ENCODE measurements at regions not wholly inside any gene's neighbourhood (a gene's known extent, or its start where the extent isn't known, plus 50 kb on each side); places are given as distances from the start of the nearest gene placed in this dataset.

DNA sequence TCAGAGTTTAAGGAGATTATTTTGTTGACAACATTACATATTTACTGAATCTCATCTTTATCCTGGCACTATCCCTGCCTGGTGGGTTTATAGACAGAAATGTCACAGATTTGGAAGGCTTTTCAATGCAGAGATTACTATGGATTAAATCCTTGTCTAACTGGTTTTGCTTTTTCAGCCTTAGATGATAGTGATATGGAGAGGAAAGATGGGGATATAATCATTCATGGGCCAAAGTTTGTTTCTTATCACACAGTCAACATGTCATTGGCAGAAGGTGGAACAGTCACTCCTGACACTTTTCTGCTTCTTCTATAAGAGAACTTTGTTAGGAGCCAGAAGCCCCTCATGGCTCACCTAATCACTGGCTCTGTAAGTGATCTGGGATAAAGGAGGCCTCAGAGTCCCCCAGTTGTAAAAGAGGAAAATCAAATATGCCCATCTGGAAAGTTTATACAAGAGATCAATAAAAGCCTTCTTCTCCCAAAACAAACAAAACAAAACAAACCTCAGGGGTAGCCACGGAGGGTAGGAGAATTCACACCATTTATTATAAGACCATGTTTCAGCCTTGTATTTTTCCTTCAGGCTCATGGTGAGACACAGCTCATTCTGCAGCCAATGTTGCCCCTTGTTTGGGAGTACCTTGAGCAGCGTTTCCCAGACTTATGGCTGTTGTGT lies 101.2 kb downstream of the PCSK1 start:
- Histone ChIP-seq H3K9me3 (ENCODE audit: control insufficient read depth in 1 of 2, insufficient read depth in 1 of 2, low read length in 2 of 2) (no peaks in the 10 kb centered on the region), H3K4me3 (ENCODE audit: low read length) (no peak overlapping the region), H3K27ac (ENCODE audit: low read depth in 1 of 2, low read length in 2 of 2) (no peak overlapping the region), H3K4me1 (ENCODE audit: insufficient read depth, low read length) (no peaks in the 10 kb centered on the region), H3K36me3 (ENCODE audit: insufficient read depth, low read length) (no peaks in the 10 kb centered on the region), H3K27me3 (ENCODE audit: control insufficient read depth in 1 of 2, insufficient read depth in 2 of 2, low read length in 2 of 2) (no peaks in the 10 kb centered on the region)
- no peak for DNase-seq
- no peaks in the 10 kb centered on the region for H3K9me3 Mint-ChIP-seq
- no peak overlapping the region for H3K4me3 Mint-ChIP-seq
- no peak overlapping the region for H3K27ac Mint-ChIP-seq
- ChIA-PET CTCF (no interaction called here), POLR2A (no interaction called here)
- no peaks in the 10 kb centered on the region for H3K36me3 Mint-ChIP-seq (ENCODE audit: low read depth)
- intact Hi-C loops (cut with DNase I, micrococcal nuclease), result loop anchor here (5.0 to 10.0 kb wide), 3 partner anchors 393 to 667 kb away; no protein-coding TSS in a partner anchor
- peaks cover 31% of the 10 kb centered on the region for H3K27me3 Mint-ChIP-seq
- no peaks in the 10 kb centered on the region for H3K4me1 Mint-ChIP-seq (ENCODE audit: low read depth)
- no peak for ATAC-seq (ENCODE audit: poor library complexity)
- TF ChIP-seq, protein P1, sequence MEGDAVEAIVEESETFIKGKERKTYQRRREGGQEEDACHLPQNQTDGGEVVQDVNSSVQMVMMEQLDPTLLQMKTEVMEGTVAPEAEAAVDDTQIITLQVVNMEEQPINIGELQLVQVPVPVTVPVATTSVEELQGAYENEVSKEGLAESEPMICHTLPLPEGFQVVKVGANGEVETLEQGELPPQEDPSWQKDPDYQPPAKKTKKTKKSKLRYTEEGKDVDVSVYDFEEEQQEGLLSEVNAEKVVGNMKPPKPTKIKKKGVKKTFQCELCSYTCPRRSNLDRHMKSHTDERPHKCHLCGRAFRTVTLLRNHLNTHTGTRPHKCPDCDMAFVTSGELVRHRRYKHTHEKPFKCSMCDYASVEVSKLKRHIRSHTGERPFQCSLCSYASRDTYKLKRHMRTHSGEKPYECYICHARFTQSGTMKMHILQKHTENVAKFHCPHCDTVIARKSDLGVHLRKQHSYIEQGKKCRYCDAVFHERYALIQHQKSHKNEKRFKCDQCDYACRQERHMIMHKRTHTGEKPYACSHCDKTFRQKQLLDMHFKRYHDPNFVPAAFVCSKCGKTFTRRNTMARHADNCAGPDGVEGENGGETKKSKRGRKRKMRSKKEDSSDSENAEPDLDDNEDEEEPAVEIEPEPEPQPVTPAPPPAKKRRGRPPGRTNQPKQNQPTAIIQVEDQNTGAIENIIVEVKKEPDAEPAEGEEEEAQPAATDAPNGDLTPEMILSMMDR (IDR thresholded peaks at IDR 0.05), result no peak

DNA sequence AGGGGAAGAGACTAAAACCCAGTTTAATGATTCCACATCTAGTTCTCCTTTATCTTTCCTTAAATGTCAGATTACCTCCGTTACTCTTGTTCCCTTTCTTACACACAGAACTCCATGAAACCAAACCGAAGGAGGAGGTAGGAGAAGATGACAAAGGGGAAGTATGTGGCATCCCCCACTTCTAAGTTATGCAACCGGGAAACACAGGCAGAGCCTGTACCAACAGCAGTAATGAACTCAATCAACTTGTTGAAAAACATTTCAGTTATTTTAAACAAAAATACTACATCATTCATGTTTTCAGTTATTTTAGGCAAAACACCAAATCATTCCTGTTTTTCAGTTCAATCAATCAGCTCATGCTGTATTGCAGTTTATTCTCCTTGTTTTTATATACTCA lies 101.8 kb downstream of the PCSK1 start:
- ChIA-PET POLR2A (no interaction called here), CTCF (no interaction called here)
- TF ChIP-seq, protein P1 (IDR thresholded peaks at IDR 0.05), result no peak
- H3K9me3 ChIP-seq (ENCODE audit: control insufficient read depth in 1 of 2, insufficient read depth in 1 of 2, low read length in 2 of 2), result no peaks in the 10 kb centered on the region
- no peak overlapping the region for H3K4me3 Mint-ChIP-seq
- no peak overlapping the region for H3K27ac ChIP-seq (ENCODE audit: low read depth in 1 of 2, low read length in 2 of 2)
- no peak overlapping the region for H3K4me3 ChIP-seq (ENCODE audit: low read length)
- no peaks in the 10 kb centered on the region for H3K36me3 ChIP-seq (ENCODE audit: insufficient read depth, low read length)
- DNase-seq (peak in 2 of 14 experiments; percentile 17 to 18), ATAC-seq (ENCODE audit: poor library complexity) (no peak)
- no peaks in the 10 kb centered on the region for H3K27me3 ChIP-seq (ENCODE audit: control insufficient read depth in 1 of 2, insufficient read depth in 2 of 2, low read length in 2 of 2)
- H3K4me1 Mint-ChIP-seq (ENCODE audit: low read depth), result no peaks in the 10 kb centered on the region
- no peak overlapping the region for H3K27ac Mint-ChIP-seq
- H3K27me3 Mint-ChIP-seq, result peaks cover 33% of the 10 kb centered on the region
- no peaks in the 10 kb centered on the region for H3K9me3 Mint-ChIP-seq
- no peaks in the 10 kb centered on the region for H3K4me1 ChIP-seq (ENCODE audit: insufficient read depth, low read length)
- H3K36me3 Mint-ChIP-seq (ENCODE audit: low read depth), result no peaks in the 10 kb centered on the region
- intact Hi-C loops (cut with DNase I, micrococcal nuclease), result loop anchor here (5.0 to 10.0 kb wide), 3 partner anchors 394 to 666 kb away; no protein-coding TSS in a partner anchor

DNA sequence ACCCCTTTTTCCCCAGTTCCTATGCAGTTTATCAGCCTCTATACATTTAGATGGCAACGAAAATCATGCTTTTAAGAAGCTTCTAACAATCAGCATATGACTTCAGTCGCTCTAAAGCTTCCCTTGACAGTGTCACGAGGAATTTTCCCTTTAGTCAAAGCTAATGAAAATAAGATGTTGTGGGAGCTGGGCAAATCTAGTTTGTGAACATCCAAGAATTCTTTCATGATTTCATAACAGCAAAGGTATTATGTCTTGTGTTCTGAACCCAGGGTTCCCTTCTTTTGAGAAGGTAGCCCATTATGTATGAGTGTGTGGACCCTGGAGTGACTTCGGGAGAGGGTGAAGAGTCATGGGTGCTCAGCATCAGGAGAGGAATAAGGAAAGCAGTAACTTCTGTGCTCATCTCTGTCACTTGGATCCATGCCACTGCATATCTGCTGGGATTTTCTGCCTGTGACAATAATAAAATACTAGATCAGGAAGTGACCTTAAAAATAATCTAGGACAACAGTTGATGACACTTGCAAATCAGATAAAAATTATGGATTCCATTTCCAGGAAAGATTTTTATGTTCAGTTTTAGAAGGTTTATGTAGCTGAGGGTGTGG lies 102.4 kb downstream of the PCSK1 start:
- no peaks in the 10 kb centered on the region for H3K36me3 ChIP-seq (ENCODE audit: insufficient read depth, low read length)
- no peaks in the 10 kb centered on the region for H3K4me1 ChIP-seq (ENCODE audit: insufficient read depth, low read length)
- Mint-ChIP-seq H3K36me3 (ENCODE audit: low read depth) (no peaks in the 10 kb centered on the region), H3K4me1 (ENCODE audit: low read depth) (no peaks in the 10 kb centered on the region), H3K4me3 (no peak overlapping the region), H3K9me3 (no peaks in the 10 kb centered on the region), H3K27me3 (peaks cover 36% of the 10 kb centered on the region), H3K27ac (no peak overlapping the region)
- ChIA-PET POLR2A (no interaction called here), CTCF (no interaction called here)
- DNase-seq (no peak), ATAC-seq (ENCODE audit: poor library complexity) (no peak)
- no peaks in the 10 kb centered on the region for H3K27me3 ChIP-seq (ENCODE audit: control insufficient read depth in 1 of 2, insufficient read depth in 2 of 2, low read length in 2 of 2)
- H3K4me3 ChIP-seq (ENCODE audit: low read length), result no peak overlapping the region
- no peaks in the 10 kb centered on the region for H3K9me3 ChIP-seq (ENCODE audit: control insufficient read depth in 1 of 2, insufficient read depth in 1 of 2, low read length in 2 of 2)
- no peak overlapping the region for H3K27ac ChIP-seq (ENCODE audit: low read depth in 1 of 2, low read length in 2 of 2)
- TF ChIP-seq, protein P1 (IDR thresholded peaks at IDR 0.05), result no peak
- intact Hi-C loops (cut with DNase I, micrococcal nuclease), result loop anchor here (5.0 to 10.0 kb wide), 3 partner anchors 394 to 666 kb away; no protein-coding TSS in a partner anchor

All from CD4-positive, alpha-beta T cell (primary cell).